Liver (tissue), 8 donors: ENCODE measurements at regions not wholly inside any gene's neighbourhood (a gene's known extent, or its start where the extent isn't known, plus 50 kb on each side); places are given as distances from the start of the nearest gene placed in this dataset.

Source experiments
- DNase-seq: peaks from one replicate; pipeline ENCODE4 v3.0.0-alpha.2; 2017; ENCODE audit warnings: low spot score
- H3K27ac ChIP-seq, 2 donors: one replicate each; pipeline ENCODE4 v1.7.0; 2013; ENCODE audit warnings: inconsistent platforms in 2 of 2, low read length in 2 of 2, control low read depth in 1 of 2, low read depth in 1 of 2, mild to moderate bottlenecking in 1 of 2
- H3K27me3 ChIP-seq, 4 donors: one replicate each; pipeline versions ENCODE4 v1.6.1 to v1.7.0; 2013; ENCODE audit warnings: low read length in 3 of 4, inconsistent platforms in 1 of 4, mild to moderate bottlenecking in 1 of 4, moderate library complexity in 1 of 4; ENCODE audit not compliant: control insufficient read depth in 4 of 4, insufficient read depth in 4 of 4
- H3K36me3 ChIP-seq, 4 donors: one replicate each; pipeline versions ENCODE4 v1.6.1 to v1.7.0; 2013; ENCODE audit warnings: low read length in 3 of 4, mild to moderate bottlenecking in 3 of 4, low read depth in 1 of 4, moderate library complexity in 1 of 4; ENCODE audit not compliant: control insufficient read depth in 4 of 4, insufficient read depth in 3 of 4
- H3K4me1 ChIP-seq, 4 donors: one replicate each; pipeline versions ENCODE4 v1.6.1 to v1.7.0; 2013; ENCODE audit warnings: low read length in 3 of 4, mild to moderate bottlenecking in 3 of 4, moderate library complexity in 1 of 4; ENCODE audit not compliant: control insufficient read depth in 4 of 4, insufficient read depth in 4 of 4
- H3K4me3 ChIP-seq, 3 donors: one replicate each; pipeline versions ENCODE4 v1.6.1 to v1.7.0; 2013; ENCODE audit warnings: low read length in 3 of 3, control low read depth in 1 of 3, low read depth in 1 of 3, mild to moderate bottlenecking in 1 of 3
- H3K9ac ChIP-seq, 2 donors: one replicate each; pipeline ENCODE4 v1.7.0; 2013; ENCODE audit warnings: low read length in 2 of 2, mild to moderate bottlenecking in 2 of 2, moderate library complexity in 2 of 2, control low read depth in 1 of 2, low read depth in 1 of 2
- H3K9me3 ChIP-seq, 4 donors: one replicate each; pipeline versions ENCODE4 v1.6.1 to v1.7.0; 2013; ENCODE audit warnings: low read length in 3 of 4; ENCODE audit not compliant: control insufficient read depth in 4 of 4
- EGR1 ChIP-seq, 2 donors: IDR thresholded peaks; 2 replicates each; pipeline ENCODE4 v1.6.1; 2016 to 2018; ENCODE audit warnings: antibody characterized with exemption in 2 of 2, low read depth in 2 of 2
- FOXA1 ChIP-seq: IDR thresholded peaks from 2 replicates; pipeline ENCODE4 v1.6.1; 2016; ENCODE audit warnings: antibody characterized with exemption
- FOXA2 ChIP-seq: IDR thresholded peaks from 2 replicates; pipeline ENCODE4 v1.6.1; 2016; ENCODE audit warnings: antibody characterized with exemption
- GABPA ChIP-seq, 2 donors: IDR thresholded peaks in 1 of 2; conservative IDR thresholded peaks in 1 of 2; 2 replicates each; pipeline ENCODE4 v1.6.1; 2016; ENCODE audit warnings: antibody characterized with exemption in 2 of 2, mild to moderate bottlenecking in 1 of 2, moderate library complexity in 1 of 2
- HNF4A ChIP-seq, 2 donors: conservative IDR thresholded peaks; 2 replicates each; pipeline ENCODE4 v1.6.1; 2016; ENCODE audit warnings: antibody characterized with exemption in 2 of 2, mild to moderate bottlenecking in 2 of 2
- HNF4G ChIP-seq: IDR thresholded peaks from 2 replicates; pipeline ENCODE4 v1.6.1; 2016; ENCODE audit warnings: antibody characterized with exemption
- JUND ChIP-seq, 2 donors: IDR thresholded peaks; 2 replicates each; pipeline ENCODE4 v1.6.1; 2016; ENCODE audit warnings: antibody characterized with exemption in 2 of 2
- MAX ChIP-seq: IDR thresholded peaks from 2 replicates; pipeline ENCODE4 v1.6.1; 2016; ENCODE audit warnings: antibody characterized with exemption
- RXRA ChIP-seq, 2 donors: IDR thresholded peaks; 2 replicates each; pipeline ENCODE4 v1.6.1; 2017 to 2018; ENCODE audit warnings: antibody characterized with exemption in 2 of 2, mild to moderate bottlenecking in 1 of 2
- SP1 ChIP-seq: IDR thresholded peaks from 2 replicates; pipeline ENCODE4 v1.6.1; 2018; ENCODE audit warnings: antibody characterized with exemption, mild to moderate bottlenecking
- TAF1 ChIP-seq: conservative IDR thresholded peaks from 2 replicates; pipeline ENCODE4 v1.6.1; 2016; ENCODE audit warnings: antibody characterized with exemption, mild to moderate bottlenecking
- YY1 ChIP-seq: IDR thresholded peaks from 2 replicates; pipeline ENCODE4 v1.6.1; 2016; ENCODE audit warnings: antibody characterized with exemption, mild to moderate bottlenecking
- WGBS: extraction: QIAGEN DNeasy Blood & Tissue Kit; methylation state at CpG from one replicate; pipeline ENCODE4 v1.1.7; 2013; 5-methylcytosine and 5-hydroxymethylcytosine counted together
- TF ChIP-seq, protein P1 (sequence below): IDR thresholded peaks from 2 replicates; pipeline ENCODE4 v1.6.1; 2016; ENCODE audit warnings: antibody characterized with exemption
- TF ChIP-seq, protein P2 (sequence below): IDR thresholded peaks from 2 replicates; pipeline ENCODE4 v1.6.1; 2016; ENCODE audit warnings: antibody characterized with exemption
- TF ChIP-seq, protein P3 (sequence below): IDR thresholded peaks from 2 replicates; pipeline ENCODE4 v1.6.1; 2016; ENCODE audit warnings: antibody characterized with exemption, mild to moderate bottlenecking
- TF ChIP-seq, protein P4 (sequence below): fragments of 150-350 bp; IDR thresholded peaks from 2 replicates; pipeline ENCODE4 v1.5.1; 2017; ENCODE audit warnings: improper control_type of control experiment, low read depth, low read length; ENCODE audit not compliant: missing input control
- donor health status: healthy.
- donor health status: healthy.
- donor health status: healthy.
- donor health status: healthy.
- donor health status: healthy.

- Histone ChIP-seq H3K9me3 (no peaks in the 10 kb centered on the region), H3K9ac (no peak overlapping the region), H3K27ac (no peak overlapping the region), H3K36me3 (no peaks in the 10 kb centered on the region), H3K4me1 (no peaks in the 10 kb centered on the region), H3K27me3 (no peaks in the 10 kb centered on the region), H3K4me3 (no peak overlapping the region)
- DNase-seq: no peak
- 85% methylated on average over 10 of the region's 10 CpGs for WGBS
- TF ChIP-seq, protein P1, sequence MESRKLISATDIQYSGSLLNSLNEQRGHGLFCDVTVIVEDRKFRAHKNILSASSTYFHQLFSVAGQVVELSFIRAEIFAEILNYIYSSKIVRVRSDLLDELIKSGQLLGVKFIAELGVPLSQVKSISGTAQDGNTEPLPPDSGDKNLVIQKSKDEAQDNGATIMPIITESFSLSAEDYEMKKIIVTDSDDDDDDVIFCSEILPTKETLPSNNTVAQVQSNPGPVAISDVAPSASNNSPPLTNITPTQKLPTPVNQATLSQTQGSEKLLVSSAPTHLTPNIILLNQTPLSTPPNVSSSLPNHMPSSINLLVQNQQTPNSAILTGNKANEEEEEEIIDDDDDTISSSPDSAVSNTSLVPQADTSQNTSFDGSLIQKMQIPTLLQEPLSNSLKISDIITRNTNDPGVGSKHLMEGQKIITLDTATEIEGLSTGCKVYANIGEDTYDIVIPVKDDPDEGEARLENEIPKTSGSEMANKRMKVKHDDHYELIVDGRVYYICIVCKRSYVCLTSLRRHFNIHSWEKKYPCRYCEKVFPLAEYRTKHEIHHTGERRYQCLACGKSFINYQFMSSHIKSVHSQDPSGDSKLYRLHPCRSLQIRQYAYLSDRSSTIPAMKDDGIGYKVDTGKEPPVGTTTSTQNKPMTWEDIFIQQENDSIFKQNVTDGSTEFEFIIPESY: no peak
- no peak for TF ChIP-seq YY1
- no peak for TF ChIP-seq RXRA (IDR thresholded peaks at IDR 0.05)
- no peak for TF ChIP-seq HNF4G
- no peak for TF ChIP-seq HNF4A (conservative IDR thresholded peaks at IDR 0.05)
- TF ChIP-seq FOXA1: no peak
- no peak for TF ChIP-seq JUND (IDR thresholded peaks at IDR 0.05)
Measured at GRCh38 chr19:30852168-30852567, 480.0 kb downstream of the ZNF536 start.

GRCh38 chr19:30851646-30852045, 479.5 kb downstream of the ZNF536 start:
- no peak overlapping the region for H3K9ac ChIP-seq
- no peaks in the 10 kb centered on the region for H3K9me3 ChIP-seq
- TF ChIP-seq RXRA (IDR thresholded peaks at IDR 0.05): no peak
- TF ChIP-seq FOXA1: no peak
- TF ChIP-seq, protein P2, sequence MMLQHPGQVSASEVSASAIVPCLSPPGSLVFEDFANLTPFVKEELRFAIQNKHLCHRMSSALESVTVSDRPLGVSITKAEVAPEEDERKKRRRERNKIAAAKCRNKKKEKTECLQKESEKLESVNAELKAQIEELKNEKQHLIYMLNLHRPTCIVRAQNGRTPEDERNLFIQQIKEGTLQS: no peak
- no peak for TF ChIP-seq GABPA (IDR thresholded peaks at IDR 0.05 in 1 of 2, conservative IDR thresholded peaks at IDR 0.05 in 1 of 2)
- no peak for TF ChIP-seq TAF1
- TF ChIP-seq, protein P3, sequence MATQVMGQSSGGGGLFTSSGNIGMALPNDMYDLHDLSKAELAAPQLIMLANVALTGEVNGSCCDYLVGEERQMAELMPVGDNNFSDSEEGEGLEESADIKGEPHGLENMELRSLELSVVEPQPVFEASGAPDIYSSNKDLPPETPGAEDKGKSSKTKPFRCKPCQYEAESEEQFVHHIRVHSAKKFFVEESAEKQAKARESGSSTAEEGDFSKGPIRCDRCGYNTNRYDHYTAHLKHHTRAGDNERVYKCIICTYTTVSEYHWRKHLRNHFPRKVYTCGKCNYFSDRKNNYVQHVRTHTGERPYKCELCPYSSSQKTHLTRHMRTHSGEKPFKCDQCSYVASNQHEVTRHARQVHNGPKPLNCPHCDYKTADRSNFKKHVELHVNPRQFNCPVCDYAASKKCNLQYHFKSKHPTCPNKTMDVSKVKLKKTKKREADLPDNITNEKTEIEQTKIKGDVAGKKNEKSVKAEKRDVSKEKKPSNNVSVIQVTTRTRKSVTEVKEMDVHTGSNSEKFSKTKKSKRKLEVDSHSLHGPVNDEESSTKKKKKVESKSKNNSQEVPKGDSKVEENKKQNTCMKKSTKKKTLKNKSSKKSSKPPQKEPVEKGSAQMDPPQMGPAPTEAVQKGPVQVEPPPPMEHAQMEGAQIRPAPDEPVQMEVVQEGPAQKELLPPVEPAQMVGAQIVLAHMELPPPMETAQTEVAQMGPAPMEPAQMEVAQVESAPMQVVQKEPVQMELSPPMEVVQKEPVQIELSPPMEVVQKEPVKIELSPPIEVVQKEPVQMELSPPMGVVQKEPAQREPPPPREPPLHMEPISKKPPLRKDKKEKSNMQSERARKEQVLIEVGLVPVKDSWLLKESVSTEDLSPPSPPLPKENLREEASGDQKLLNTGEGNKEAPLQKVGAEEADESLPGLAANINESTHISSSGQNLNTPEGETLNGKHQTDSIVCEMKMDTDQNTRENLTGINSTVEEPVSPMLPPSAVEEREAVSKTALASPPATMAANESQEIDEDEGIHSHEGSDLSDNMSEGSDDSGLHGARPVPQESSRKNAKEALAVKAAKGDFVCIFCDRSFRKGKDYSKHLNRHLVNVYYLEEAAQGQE: no peak
- no peak for TF ChIP-seq HNF4G
- TF ChIP-seq EGR1 (IDR thresholded peaks at IDR 0.05; ENCODE audit: low read depth in 2 of 2): no peak
- TF ChIP-seq FOXA2: no peak
- TF ChIP-seq, protein P4, sequence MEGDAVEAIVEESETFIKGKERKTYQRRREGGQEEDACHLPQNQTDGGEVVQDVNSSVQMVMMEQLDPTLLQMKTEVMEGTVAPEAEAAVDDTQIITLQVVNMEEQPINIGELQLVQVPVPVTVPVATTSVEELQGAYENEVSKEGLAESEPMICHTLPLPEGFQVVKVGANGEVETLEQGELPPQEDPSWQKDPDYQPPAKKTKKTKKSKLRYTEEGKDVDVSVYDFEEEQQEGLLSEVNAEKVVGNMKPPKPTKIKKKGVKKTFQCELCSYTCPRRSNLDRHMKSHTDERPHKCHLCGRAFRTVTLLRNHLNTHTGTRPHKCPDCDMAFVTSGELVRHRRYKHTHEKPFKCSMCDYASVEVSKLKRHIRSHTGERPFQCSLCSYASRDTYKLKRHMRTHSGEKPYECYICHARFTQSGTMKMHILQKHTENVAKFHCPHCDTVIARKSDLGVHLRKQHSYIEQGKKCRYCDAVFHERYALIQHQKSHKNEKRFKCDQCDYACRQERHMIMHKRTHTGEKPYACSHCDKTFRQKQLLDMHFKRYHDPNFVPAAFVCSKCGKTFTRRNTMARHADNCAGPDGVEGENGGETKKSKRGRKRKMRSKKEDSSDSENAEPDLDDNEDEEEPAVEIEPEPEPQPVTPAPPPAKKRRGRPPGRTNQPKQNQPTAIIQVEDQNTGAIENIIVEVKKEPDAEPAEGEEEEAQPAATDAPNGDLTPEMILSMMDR: no peak
- TF ChIP-seq, protein P1: no peak
- TF ChIP-seq SP1: no peak
- no peak for TF ChIP-seq MAX
- TF ChIP-seq YY1: no peak
- no peak for TF ChIP-seq JUND (IDR thresholded peaks at IDR 0.05)
- TF ChIP-seq HNF4A (conservative IDR thresholded peaks at IDR 0.05): no peak
- no peak overlapping the region for H3K4me3 ChIP-seq
- 90% methylated on average over 2 of the region's 2 CpGs for WGBS
- no peaks in the 10 kb centered on the region for H3K4me1 ChIP-seq
- no peak overlapping the region for H3K27ac ChIP-seq
- DNase-seq: no peak
- H3K36me3 ChIP-seq: no peaks in the 10 kb centered on the region
- H3K27me3 ChIP-seq: no peaks in the 10 kb centered on the region
